HG02884 (cell line): ENCODE measurements at regions not wholly inside any gene's neighbourhood (a gene's known extent, or its start where the extent isn't known, plus 50 kb on each side); places are given as distances from the start of the nearest gene placed in this dataset.
"Not testable (repeated sequence)": the region's sequence is repeated elsewhere in the genome, so short reads cannot be mapped to it uniquely, and the experiment has no call there.

Source experiments
- ATAC-seq: cut with Tn5 transposase; IDR thresholded peaks from one replicate; pipeline ENCODE4 v1.9.1; 2021; ENCODE audit warnings: mild to moderate bottlenecking, moderate library complexity; ENCODE audit not compliant: unreplicated experiment

GRCh38 chr10:29828956-29829355 lies 194.2 kb upstream of the SVIL start:
- no peak for ATAC-seq

- ATAC-seq, result no peak
Observed at GRCh38 chr10:29828440-29828894, 193.7 kb upstream of the SVIL start.

- ATAC-seq, result no peak
Observed at GRCh38 chr10:29827512-29827911, 192.7 kb upstream of the SVIL start.

GRCh38 chr10:29826801-29827450 lies 192.2 kb upstream of the SVIL start:
- ATAC-seq, result no peak

- ATAC-seq, result no peak
Observed at GRCh38 chr10:29826221-29826620, 191.4 kb upstream of the SVIL start.

GRCh38 chr10:29823553-29824080 lies 188.8 kb upstream of the SVIL start:
- no peak for ATAC-seq

GRCh38 chr10:29820890-29821461 lies 186.2 kb upstream of the SVIL start:
- ATAC-seq, result no peak

GRCh38 chr10:29816801-29817558 lies 182.2 kb upstream of the SVIL start:
- no peak for ATAC-seq

GRCh38 chr10:29815572-29815971 lies 180.8 kb upstream of the SVIL start:
- ATAC-seq, result no peak

GRCh38 chr10:29811751-29812427 lies 177.1 kb upstream of the SVIL start:
- no peak for ATAC-seq

GRCh38 chr10:29810816-29811215 lies 176.0 kb upstream of the SVIL start:
- no peak for ATAC-seq

- not testable (repeated sequence) for ATAC-seq
Observed at GRCh38 chr10:29810231-29810630, 175.5 kb upstream of the SVIL start.

GRCh38 chr10:29809383-29809782 lies 174.6 kb upstream of the SVIL start:
- ATAC-seq, result no peak

- no peak for ATAC-seq
Observed at GRCh38 chr10:29807163-29807806, 172.5 kb upstream of the SVIL start.

- ATAC-seq, result no peak
Observed at GRCh38 chr10:29806350-29806788, 171.6 kb upstream of the SVIL start.

GRCh38 chr10:29805134-29805723 lies 170.5 kb upstream of the SVIL start:
- ATAC-seq, result no peak

- no peak for ATAC-seq
Observed at GRCh38 chr10:29804025-29804852, 169.5 kb upstream of the SVIL start.

GRCh38 chr10:29802171-29802570 lies 167.4 kb upstream of the SVIL start:
- no peak for ATAC-seq

GRCh38 chr10:29798921-29799690 lies 164.3 kb upstream of the SVIL start:
- ATAC-seq, result no peak
